HG02623 (cell line): ENCODE measurements at regions not wholly inside any gene's neighbourhood (a gene's known extent, or its start where the extent isn't known, plus 50 kb on each side); places are given as distances from the start of the nearest gene placed in this dataset.

Experiments used
- ATAC-seq: cut with Tn5 transposase; IDR thresholded peaks from one replicate; pipeline ENCODE4 v1.9.1; 2021; ENCODE audit warnings: moderate library complexity; ENCODE audit not compliant: unreplicated experiment

GRCh38 chr15:35723120-35723847 lies 177.3 kb upstream of the DPH6 start:
- no peak for ATAC-seq

DNA sequence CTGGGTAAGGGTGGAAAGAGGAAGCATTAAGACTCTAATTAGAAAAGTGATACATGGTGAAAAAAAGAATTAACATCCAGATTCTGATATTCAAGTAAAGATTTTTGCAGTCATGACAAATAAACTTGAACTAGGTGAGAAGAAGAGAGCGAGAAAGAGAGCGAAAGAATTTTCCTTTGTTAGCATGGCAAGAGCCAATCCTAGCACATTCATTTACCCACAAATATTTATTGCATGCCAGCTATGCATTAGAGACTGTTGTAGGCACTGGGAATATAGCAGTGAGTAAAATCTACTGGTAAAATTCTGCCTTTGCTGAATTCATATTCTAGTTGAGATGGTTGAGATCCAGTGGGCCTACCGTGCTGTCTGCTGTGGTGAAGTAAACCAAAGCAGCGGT lies 177.9 kb upstream of the DPH6 start:
- no peak for ATAC-seq

GRCh38 chr15:35724626-35725025 lies 178.7 kb upstream of the DPH6 start:
- ATAC-seq: no peak

GRCh38 chr15:35725353-35725752 lies 179.4 kb upstream of the DPH6 start:
- ATAC-seq: no peak

GRCh38 chr15:35727627-35728026 lies 181.7 kb upstream of the DPH6 start:
- ATAC-seq: no peak

DNA sequence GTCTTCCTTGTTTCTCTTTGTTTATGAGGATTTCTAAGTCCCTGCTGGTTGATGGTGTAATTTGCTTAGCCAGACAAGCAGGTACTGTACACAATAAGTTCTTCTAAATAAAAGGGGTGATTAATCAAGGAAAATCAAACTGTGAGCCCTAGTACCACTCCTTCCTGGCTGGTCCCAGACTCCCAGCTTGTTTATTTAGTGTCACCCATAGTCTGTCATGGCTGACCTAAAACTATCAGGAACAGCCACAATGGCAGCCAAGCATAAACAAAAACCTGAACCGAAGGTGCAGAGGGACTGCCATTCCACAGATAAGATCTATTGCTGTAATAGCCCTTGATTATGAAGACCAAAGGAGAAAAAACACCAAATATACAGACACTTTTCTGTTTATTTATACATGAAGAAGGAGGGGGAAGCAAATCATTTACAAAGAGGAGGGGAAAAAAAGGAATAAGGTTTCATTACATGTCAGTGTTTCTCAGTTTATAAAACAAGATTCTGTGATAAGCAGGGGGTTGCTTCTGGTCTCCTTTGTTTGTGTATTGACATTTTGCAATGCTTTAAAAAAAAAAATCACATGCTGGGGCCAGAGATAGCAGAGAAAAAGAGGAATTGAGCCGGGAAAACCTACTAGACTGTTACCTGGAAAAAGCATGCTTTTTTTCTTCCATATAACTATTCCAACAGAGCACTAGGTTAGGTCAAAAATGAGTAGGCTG lies 182.4 kb upstream of the DPH6 start:
- no peak for ATAC-seq

GRCh38 chr15:35736150-35736549 lies 190.2 kb upstream of the DPH6 start:
- ATAC-seq: no peak

- no peak for ATAC-seq
Observed at GRCh38 chr15:35737441-35737840, 191.5 kb upstream of the DPH6 start.

GRCh38 chr15:35738370-35738769 lies 192.4 kb upstream of the DPH6 start:
- no peak for ATAC-seq

GRCh38 chr15:35740761-35741160 lies 194.8 kb upstream of the DPH6 start:
- ATAC-seq: no peak

GRCh38 chr15:35741395-35741794 lies 195.4 kb upstream of the DPH6 start:
- no peak for ATAC-seq

DNA sequence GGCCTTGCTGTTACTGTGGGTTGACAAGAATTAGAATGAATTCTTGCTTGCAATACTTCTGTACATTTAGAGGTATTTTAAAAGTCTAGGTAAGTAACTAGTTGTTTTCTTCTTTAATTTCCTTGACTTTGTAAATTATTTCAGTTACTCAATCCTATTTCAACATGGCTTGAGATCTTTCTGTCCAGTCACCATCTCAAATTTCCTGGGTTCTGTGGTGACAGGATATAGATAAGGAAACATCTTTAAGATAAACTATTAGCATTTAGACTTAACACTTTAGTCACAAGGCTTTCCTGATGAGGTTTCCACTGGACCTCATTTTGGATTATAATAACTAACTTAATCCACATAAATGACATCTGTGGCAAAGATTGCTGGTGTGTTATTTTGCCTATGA lies 195.9 kb upstream of the DPH6 start:
- ATAC-seq: no peak

DNA sequence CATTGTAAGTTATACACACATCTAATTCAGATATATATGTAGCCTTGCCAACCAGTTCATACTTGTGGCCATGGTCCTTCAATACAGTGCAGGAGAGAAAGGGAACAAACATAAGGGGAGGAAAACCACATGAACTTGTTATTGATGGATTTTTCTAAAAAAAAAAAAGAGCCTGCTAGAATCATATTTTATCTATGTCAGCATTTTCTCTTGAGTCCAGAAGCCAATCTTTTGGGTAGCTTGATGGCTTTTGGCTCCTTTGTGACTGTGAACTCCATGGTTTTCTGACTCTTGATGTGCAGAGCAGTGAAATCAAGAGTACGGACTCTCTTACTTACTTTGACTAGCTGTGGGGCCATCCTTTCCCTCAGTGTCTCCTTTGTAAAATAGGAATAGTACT lies 197.4 kb upstream of the DPH6 start:
- no peak for ATAC-seq

- ATAC-seq: no peak
Observed at GRCh38 chr15:35746121-35746520, 200.2 kb upstream of the DPH6 start.

GRCh38 chr15:35748105-35748504 lies 202.1 kb upstream of the DPH6 start:
- ATAC-seq: no peak

DNA sequence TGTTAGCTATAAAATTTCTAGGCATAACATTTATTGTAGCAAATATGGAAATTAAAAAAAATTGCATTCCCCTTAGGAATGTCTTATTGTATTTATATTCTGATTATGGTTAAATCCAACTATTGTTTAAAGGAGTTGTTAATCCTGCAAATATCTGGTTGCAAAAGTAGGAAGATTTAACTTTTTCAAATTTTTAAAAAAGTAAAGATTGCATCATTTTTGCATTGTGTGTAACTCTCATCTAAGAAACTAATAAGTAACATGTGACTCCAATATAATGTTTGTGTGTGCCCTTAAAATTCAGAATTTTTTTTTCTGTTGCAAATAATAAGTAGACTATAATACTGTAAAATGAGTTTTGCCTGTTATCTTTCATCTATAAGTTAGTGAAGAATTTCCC lies 204.1 kb upstream of the DPH6 start:
- no peak for ATAC-seq

- ATAC-seq: peak; percentile 72
Observed at GRCh38 chr15:35751413-35752133, 205.6 kb upstream of the DPH6 start.

DNA sequence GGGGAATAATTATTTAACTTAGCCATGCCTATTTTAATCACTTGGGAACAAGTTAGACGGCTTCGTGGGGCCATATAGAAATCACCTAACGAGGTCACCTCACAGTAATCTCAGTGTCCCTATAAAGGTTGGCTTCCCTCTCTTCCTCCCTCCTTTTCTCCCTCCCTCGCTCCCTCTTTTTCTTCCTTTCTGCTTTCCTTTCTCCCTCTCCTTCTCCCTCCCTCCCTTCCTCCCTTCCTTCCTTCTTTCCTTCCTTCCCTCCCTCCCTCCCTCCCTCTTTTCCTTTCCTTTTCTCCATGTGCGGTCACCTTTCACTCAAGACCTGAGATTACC lies 206.1 kb upstream of the DPH6 start:
- ATAC-seq: no peak

DNA sequence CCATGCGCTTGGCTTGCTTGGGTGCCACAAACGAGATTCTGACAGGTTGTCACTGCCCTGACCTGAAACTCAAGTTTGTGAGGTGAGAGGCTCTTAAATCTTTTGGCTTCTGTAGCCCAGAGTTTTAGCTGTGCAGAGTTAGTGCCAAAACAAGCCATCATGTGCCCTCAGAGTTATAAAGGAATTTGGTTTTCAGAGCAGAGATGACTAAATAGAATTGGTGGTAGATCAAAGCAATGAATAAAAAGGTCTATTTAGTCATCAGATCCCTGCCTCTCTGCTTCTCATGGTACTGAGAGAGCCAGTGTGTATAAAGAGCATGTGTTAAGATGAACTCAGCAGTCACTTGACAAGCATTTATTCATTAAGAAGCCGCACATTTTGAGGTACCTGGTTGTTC lies 207.5 kb upstream of the DPH6 start:
- ATAC-seq: no peak

- ATAC-seq: no peak
Observed at GRCh38 chr15:35755237-35755802, 209.4 kb upstream of the DPH6 start.

DNA sequence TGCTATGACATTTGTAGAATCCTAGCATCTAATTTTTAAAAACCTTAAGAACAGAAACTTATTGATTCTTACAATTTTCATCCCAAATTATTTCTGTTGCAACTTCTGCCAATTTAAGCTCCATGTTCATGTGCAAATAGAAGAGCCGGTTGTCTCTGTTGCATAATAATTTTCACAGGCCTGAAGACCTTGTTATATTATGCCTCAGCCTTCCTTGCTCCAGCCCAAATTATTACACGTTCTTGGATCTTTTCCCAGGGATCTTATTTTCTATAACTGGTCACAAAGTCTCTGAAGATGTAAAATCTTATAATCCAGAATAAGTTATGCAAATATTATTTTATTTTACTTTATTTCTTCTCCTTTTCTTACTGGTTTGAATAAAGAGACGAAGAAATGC lies 210.7 kb upstream of the DPH6 start:
- ATAC-seq: no peak

GRCh38 chr15:35757361-35757760 lies 211.4 kb upstream of the DPH6 start:
- ATAC-seq: no peak
